Stimulated activated naive CD8-positive, alpha-beta T cell treated with anti-CD3 and anti-CD28 coated beads, Interleukin-15, Interleukin-2, amounts not matched to agents 100 U/mL and 50 U/mL, for 24 hours (primary cell): ENCODE measurements at regions not wholly inside any gene's neighbourhood (a gene's known extent, or its start where the extent isn't known, plus 50 kb on each side); places are given as distances from the start of the nearest gene placed in this dataset.
"Not testable (repeated sequence)": the region's sequence is repeated elsewhere in the genome, so short reads cannot be mapped to it uniquely, and the experiment has no call there.

Source experiments
- ATAC-seq: fragments of 150-1000 bp; cut with Tn5 transposase; one replicate; pipeline ENCODE4 v1.10.0; 2021
- DNase-seq: peaks from one replicate; pipeline ENCODE4 v3.0.0; 2021

- ATAC-seq, DNase-seq: not testable (repeated sequence)
Observed at GRCh38 chr3:111006485-111006884, 65.1 kb upstream of the NECTIN3 start.

GRCh38 chr3:111012388-111013248 is 59.0 kb upstream of the NECTIN3 start:
- peak; percentile 57 for ATAC-seq
- DNase-seq = peak; percentile 13
